Endothelial cell of umbilical vein (primary cell): ENCODE measurements at regions not wholly inside any gene's neighbourhood (a gene's known extent, or its start where the extent isn't known, plus 50 kb on each side); places are given as distances from the start of the nearest gene placed in this dataset.

Source experiments
- BruUV-seq: library from RNA; stranded (reverse); fragments of 400-500 nt; replicated peaks from 2 replicates; lab custom pipeline; 2021; lab: Mats Ljungman, UMichigan
- CTCF ChIA-PET: fragments of 300-600, 350-600 bp; sonication (Branson Sonifier 250); formaldehyde crosslinking; loops from one replicate; lab custom pipeline; 2021; ENCODE audit warnings: antibody characterized with exemption, inconsistent platforms; lab: Charles Lee
- POLR2A ChIA-PET: fragments of 300-600, 350-600 bp; sonication (Branson Sonifier 250); formaldehyde crosslinking; loops from one replicate; lab custom pipeline; 2021; ENCODE audit warnings: antibody characterized with exemption, inconsistent platforms; lab: Charles Lee
- DNase-seq: peaks from one replicate; pipeline ENCODE4 v3.0.0-alpha.2; 2011; ENCODE audit warnings: low read depth, low spot score
- FAIRE-seq: peaks from 2 replicates; lab custom pipeline; 2011; peaks lifted over from hg19 to GRCh38; lab: Jason Lieb, UNC
- H2AFZ ChIP-seq: 2 replicates; pipeline ENCODE4 v1.6.0; 2012; ENCODE audit warnings: low read depth, low read length, control low read depth, inconsistent platforms
- H3K27ac ChIP-seq: 2 replicates; pipeline ENCODE4 v1.5.1; 2011; ENCODE audit warnings: low read depth, mild to moderate bottlenecking, control low read depth, low read length, moderate library complexity; ENCODE audit not compliant: insufficient read depth
- H3K27me3 ChIP-seq, 2 experiments: 2 replicates each; pipeline versions ENCODE4 v1.6.0 to v1.6.1; 2011; ENCODE audit warnings: low read length in 2 of 2, mixed read lengths in 1 of 2; ENCODE audit not compliant: control insufficient read depth in 2 of 2, insufficient read depth in 2 of 2
- H3K36me3 ChIP-seq, 2 experiments: 2 replicates in 1 of 2; 3 replicates in 1 of 2; pipeline ENCODE4 v1.5.1; 2011; ENCODE audit warnings: low read length in 2 of 2, mild to moderate bottlenecking in 1 of 2, moderate library complexity in 1 of 2; ENCODE audit not compliant: control insufficient read depth in 2 of 2, insufficient read depth in 2 of 2; ENCODE audit errors: extremely low read depth in 1 of 2
- H3K4me1 ChIP-seq: 3 replicates; pipeline ENCODE4 v1.5.1; 2011; ENCODE audit warnings: mild to moderate bottlenecking, low read length; ENCODE audit not compliant: control insufficient read depth, insufficient read depth; ENCODE audit errors: extremely low read depth
- H3K4me2 ChIP-seq: 2 replicates; pipeline ENCODE4 v1.6.1; 2011; ENCODE audit warnings: low read length, control low read depth, mixed read lengths; ENCODE audit not compliant: insufficient read depth
- H3K4me3 ChIP-seq, 3 experiments: fragments of 200-600 bp in 1 of 3; sonication (generic), shearing (Covaris generic) in 1 of 3; replicated peaks in 1 of 3; 2 replicates each; pipeline ENCODE4 v1.5.1; 2011 to 2016; ENCODE audit warnings: control low read depth in 3 of 3, low read length in 3 of 3, mild to moderate bottlenecking in 2 of 3, inconsistent platforms in 1 of 3, low read depth in 1 of 3, moderate library complexity in 1 of 3; ENCODE audit not compliant: insufficient read depth in 1 of 3
- H3K79me2 ChIP-seq: 2 replicates; pipeline ENCODE4 v1.6.0; 2012; ENCODE audit warnings: low read length, inconsistent platforms; ENCODE audit not compliant: control insufficient read depth, insufficient read depth
- H3K9ac ChIP-seq: replicated peaks from 2 replicates; pipeline ENCODE3; 2011; ENCODE audit warnings: low read length, control low read depth; ENCODE audit not compliant: insufficient read depth; ENCODE audit errors: extremely low read depth
- H3K9me1 ChIP-seq: replicated peaks from 3 replicates; pipeline ENCODE4 v1.6.0; 2011; ENCODE audit warnings: mild to moderate bottlenecking, low read length; ENCODE audit not compliant: control insufficient read depth, insufficient read depth; ENCODE audit errors: extremely low read depth
- H3K9me3 ChIP-seq: replicated peaks from 2 replicates; pipeline ENCODE4 v1.5.1; 2012; ENCODE audit warnings: low read length, inconsistent platforms; ENCODE audit not compliant: control insufficient read depth, insufficient read depth
- H4K20me1 ChIP-seq: replicated peaks from 2 replicates; pipeline ENCODE3; 2011; ENCODE audit warnings: mild to moderate bottlenecking, low read length; ENCODE audit not compliant: control insufficient read depth, insufficient read depth; ENCODE audit errors: extremely low read depth
- CTCF ChIP-seq, 2 donors: IDR thresholded peaks; 1 replicate in 1 of 2; 2 replicates in 1 of 2; pipeline ENCODE4 v1.5.1; 2011; ENCODE audit warnings: low read length in 2 of 2, mild to moderate bottlenecking in 2 of 2, moderate library complexity in 2 of 2, control low read depth in 1 of 2, inconsistent platforms in 1 of 2, low read depth in 1 of 2; ENCODE audit not compliant: insufficient read depth in 1 of 2; ENCODE audit errors: extremely low read depth in 1 of 2
- EZH2 ChIP-seq: IDR thresholded peaks from 2 replicates; pipeline ENCODE4 v1.6.1; 2012; ENCODE audit warnings: borderline replicate concordance, low read depth, mild to moderate bottlenecking, moderate library complexity, low read length, inconsistent platforms; ENCODE audit not compliant: severe bottlenecking
- FOS ChIP-seq: IDR thresholded peaks from 2 replicates; pipeline ENCODE4 v1.6.1; 2011; ENCODE audit warnings: mild to moderate bottlenecking, low read length, moderate library complexity, borderline replicate concordance; ENCODE audit not compliant: insufficient read depth
- GATA2 ChIP-seq: IDR thresholded peaks from 2 replicates; pipeline ENCODE4 v1.7.0; 2011; ENCODE audit warnings: low read depth, mild to moderate bottlenecking, moderate library complexity, mixed read lengths, low read length; ENCODE audit not compliant: insufficient read length, insufficient read depth
- JUN ChIP-seq: IDR thresholded peaks from 2 replicates; pipeline ENCODE4 v1.6.1; 2011; ENCODE audit warnings: borderline replicate concordance, low read depth; ENCODE audit not compliant: insufficient read length, insufficient read depth
- MAX ChIP-seq: IDR thresholded peaks from 2 replicates; pipeline ENCODE4 v1.6.1; 2011; ENCODE audit not compliant: insufficient read depth, insufficient read length
- MYC ChIP-seq: IDR thresholded peaks from one replicate; pipeline ENCODE4 v1.6.1; 2011; ENCODE audit warnings: mild to moderate bottlenecking, low read depth, low read length
- POLR2A ChIP-seq: IDR thresholded peaks from 2 replicates; pipeline ENCODE4 v1.6.1; 2012; ENCODE audit warnings: low read depth, mild to moderate bottlenecking, control low read depth, low read length
- POLR2AphosphoS5 ChIP-seq: IDR thresholded peaks from 2 replicates; pipeline ENCODE4 v1.6.1; 2012; ENCODE audit warnings: low read depth, mild to moderate bottlenecking, control low read depth, low read length, moderate library complexity; ENCODE audit not compliant: insufficient read depth
- dilution Hi-C: fragments of 300-500 bp; cut with MboI; formaldehyde crosslinking; loops from one replicate; pipeline ENCODE4 v1.15.0; 2019; ENCODE audit warnings: low sequenced_read_pairs; ENCODE audit not compliant: extremely low pct_ligation_motif_present
- intact Hi-C: fragments of 100-400 bp; cut with micrococcal nuclease; formaldehyde crosslinking; loops from one replicate; pipeline ENCODE4 v1.10.0; 2022

- CTCF ChIA-PET: no interaction called here
These were observed 108.4 kb upstream of the EPHA4 start for GRCh38 chr2:221680548-221680947.

More at GRCh38 chr2:221680548-221680947, 108.4 kb upstream of the EPHA4 start:
- H3K36me3 ChIP-seq: no peaks in the 10 kb centered on the region
- H3K27ac ChIP-seq: no peak overlapping the region
- no peak overlapping the region for H3K4me3 ChIP-seq
- H3K9me3 ChIP-seq: no peaks in the 10 kb centered on the region
- no peak overlapping the region for H3K9ac ChIP-seq
- no peaks in the 10 kb centered on the region for H3K9me1 ChIP-seq
- POLR2A ChIA-PET: no interaction called here
- dilution Hi-C loops (no loop called here), intact Hi-C loops (no loop called here)
- no peak overlapping the region for H3K4me2 ChIP-seq
- H2AFZ ChIP-seq: no peak overlapping the region
- no peaks in the 10 kb centered on the region for H3K79me2 ChIP-seq
- no peak for TF ChIP-seq GATA2
- TF ChIP-seq POLR2AphosphoS5: no peak
- TF ChIP-seq FOS: no peak
- TF ChIP-seq POLR2A: no peak
- no peak for TF ChIP-seq JUN
- no peak for TF ChIP-seq EZH2
- TF ChIP-seq MYC: no peak
- no peak for TF ChIP-seq CTCF (IDR thresholded peaks at IDR 0.05; ENCODE audit: extremely low read depth in 1 of 2, insufficient read depth in 1 of 2, low read depth in 1 of 2, low read length in 2 of 2)
- no peak for TF ChIP-seq MAX
- FAIRE-seq (no peak), DNase-seq (no peak)
- BruUV-seq: no TSS peak
- no peaks in the 10 kb centered on the region for H4K20me1 ChIP-seq
- no peaks in the 10 kb centered on the region for H3K27me3 ChIP-seq
- no peaks in the 10 kb centered on the region for H3K4me1 ChIP-seq
